CMK (cell line): ENCODE measurements at regions not wholly inside any gene's neighbourhood (a gene's known extent, or its start where the extent isn't known, plus 50 kb on each side); places are given as distances from the start of the nearest gene placed in this dataset.
"Not testable (repeated sequence)": the region's sequence is repeated elsewhere in the genome, so short reads cannot be mapped to it uniquely, and the experiment has no call there.

Experiments
- DNase-seq: peaks from one replicate; pipeline ENCODE4 v3.0.0-alpha.2; 2010; ENCODE audit warnings: low read depth

GRCh38 chr7:98774884-98775283 lies 94.9 kb downstream of the TMEM130 start:
- no peak for DNase-seq

- no peak for DNase-seq
These were observed 92.8 kb downstream of the TMEM130 start for GRCh38 chr7:98777051-98777450.

GRCh38 chr7:98778421-98778820 lies 91.4 kb downstream of the TMEM130 start:
- DNase-seq = no peak

- DNase-seq = no peak
These were observed 89.8 kb downstream of the TMEM130 start for GRCh38 chr7:98779800-98780587.

GRCh38 chr7:98784216-98784785 lies 85.5 kb downstream of the TMEM130 start:
- DNase-seq = no peak

- DNase-seq = no peak
These were observed 83.8 kb downstream of the TMEM130 start for GRCh38 chr7:98785929-98786571.

- no peak for DNase-seq
These were observed 80.8 kb downstream of the TMEM130 start for GRCh38 chr7:98788966-98789365.

GRCh38 chr7:98794453-98794852 lies 75.4 kb downstream of the TMEM130 start:
- not testable (repeated sequence) for DNase-seq

- DNase-seq = no peak
These were observed 73.9 kb downstream of the TMEM130 start for GRCh38 chr7:98795741-98796493.
